Transverse colon (tissue), 4 donors: ENCODE measurements at regions not wholly inside any gene's neighbourhood (a gene's known extent, or its start where the extent isn't known, plus 50 kb on each side); places are given as distances from the start of the nearest gene placed in this dataset.

Experiments used
- DNase-seq: peaks from one replicate; pipeline ENCODE4 v3.0.0-alpha.2; 2019
- H3K27ac ChIP-seq, 4 donors: fragments of 200-600 bp; sonication (generic); 2 replicates each; pipeline ENCODE4 v1.5.1; 2016 to 2018; ENCODE audit warnings: inconsistent platforms in 4 of 4
- H3K27me3 ChIP-seq: fragments of 200-600 bp; sonication (generic); 2 replicates; pipeline ENCODE4 v1.5.1; 2017; ENCODE audit warnings: inconsistent platforms
- H3K36me3 ChIP-seq, 4 donors: fragments of 200-600 bp; sonication (generic); 2 replicates each; pipeline ENCODE4 v1.5.1; 2017 to 2019; ENCODE audit warnings: inconsistent platforms in 4 of 4
- H3K4me1 ChIP-seq, 4 donors: fragments of 200-600 bp; sonication (generic); 2 replicates each; pipeline ENCODE4 v1.5.1; 2017 to 2020; ENCODE audit warnings: inconsistent platforms in 4 of 4
- H3K4me3 ChIP-seq, 4 donors: fragments of 200-600 bp; sonication (generic); 1 replicate in 1 of 4; 2 replicates in 3 of 4; pipeline versions ENCODE4 v1.5.1 to v1.6.1; 2017 to 2019; ENCODE audit warnings: inconsistent platforms in 4 of 4
- H3K9me3 ChIP-seq, 2 donors: fragments of 200-600 bp; sonication (generic); 2 replicates each; pipeline ENCODE4 v1.5.1; 2017 to 2019; ENCODE audit warnings: inconsistent platforms in 2 of 2
- CTCF ChIP-seq, 5 experiments: fragments of 200-600 bp in 3 of 5; fragments of 450-650 bp in 2 of 5; sonication (generic) in 3 of 5; IDR thresholded peaks; 1 replicate in 2 of 5; 2 replicates in 3 of 5; pipeline ENCODE4 v1.5.1; 2016 to 2017; ENCODE audit warnings: antibody characterized with exemption in 5 of 5, inconsistent platforms in 3 of 5, mild to moderate bottlenecking in 2 of 5, moderate library complexity in 1 of 5
- EP300 ChIP-seq: sonication (generic); formaldehyde crosslinking; IDR thresholded peaks from one replicate; pipeline ENCODE4 v1.6.1; 2017; ENCODE audit warnings: antibody characterized with exemption, low read depth
- POLR2A ChIP-seq: fragments of 450-650 bp; IDR thresholded peaks from one replicate; pipeline ENCODE4 v1.6.1; 2016; ENCODE audit warnings: antibody characterized with exemption, mild to moderate bottlenecking, moderate library complexity
- POLR2AphosphoS5 ChIP-seq, 3 donors: sonication (generic); formaldehyde crosslinking; IDR thresholded peaks; one replicate each; pipeline ENCODE4 v1.6.1; 2016; ENCODE audit warnings: antibody characterized with exemption in 3 of 3
- WGBS, 2 donors: methylation state at CpG; one replicate each; pipeline ENCODE4 v1.1.5; 2018; ENCODE audit warnings: low coverage in 1 of 2; 5-methylcytosine and 5-hydroxymethylcytosine counted together
- in situ Hi-C, 4 donors: fragments of 200-750 bp; cut with MboI; loops; one replicate each; pipeline versions ENCODE4 v1.15.0 to v1.15.1; 2017; ENCODE audit warnings: low sequenced_read_pairs in 3 of 4, low pct_ligation_motif_present in 1 of 4, low pct_unique_long_range_greater_than_20kb in 1 of 4
- intact Hi-C: fragments of 100-400 bp; cut with DNase I; formaldehyde crosslinking; loops from one replicate; pipeline ENCODE4 v1.15.1; 2023; ENCODE audit warnings: low total_unique reads

DNA sequence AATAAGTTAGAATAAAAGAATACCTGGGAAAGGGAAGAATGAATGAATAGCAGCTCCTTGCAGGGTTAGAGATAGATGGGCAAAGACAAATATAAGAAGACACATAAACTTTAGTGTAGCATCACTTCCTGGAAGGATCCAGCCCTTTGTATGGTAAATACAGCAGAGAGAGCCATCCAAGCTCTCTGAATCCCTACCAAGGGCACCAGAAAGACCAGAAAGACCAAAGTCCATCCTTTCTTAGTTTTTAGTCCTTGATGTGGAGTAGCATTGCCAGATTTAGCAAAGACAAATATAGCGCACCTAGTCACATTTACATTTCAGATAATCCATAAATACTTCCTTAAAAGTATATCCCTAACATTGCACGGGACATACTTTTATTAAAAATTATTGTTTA is 56.1 kb upstream of the C9orf72 start:
- Histone ChIP-seq H3K4me3 (no peak overlapping the region), H3K36me3 (no peaks in the 10 kb centered on the region), H3K4me1 (peaks cover 0 to 23% (median 1%) of the 10 kb centered on the region in 4 donors), H3K9me3 (no peaks in the 10 kb centered on the region), H3K27ac (no peak overlapping the region), H3K27me3 (no peaks in the 10 kb centered on the region)
- intact Hi-C loops, result no loop called here
- no peak for DNase-seq
- in situ Hi-C loops, result no loop called here
- no peak for TF ChIP-seq EP300
- no peak for TF ChIP-seq CTCF (IDR thresholded peaks at IDR 0.05)
- TF ChIP-seq POLR2A, result no peak
- TF ChIP-seq POLR2AphosphoS5 (IDR thresholded peaks at IDR 0.05), result no peak
- WGBS, 2 donors, result 45 to 89% methylated on average over 2 of the region's 2 CpGs

- intact Hi-C loops (no loop called here), in situ Hi-C loops (no loop called here)
- no peak for TF ChIP-seq POLR2AphosphoS5 (IDR thresholded peaks at IDR 0.05)
- TF ChIP-seq POLR2A, result no peak
- WGBS, 2 donors, result 80 to 89% methylated on average over 1 to 6 of the region's 6 CpGs
- Histone ChIP-seq H3K4me1 (peaks cover 0 to 7% (median 0%) of the 10 kb centered on the region in 4 donors), H3K4me3 (no peak overlapping the region), H3K36me3 (no peaks in the 10 kb centered on the region), H3K27ac (no peak overlapping the region), H3K9me3 (no peaks in the 10 kb centered on the region), H3K27me3 (no peaks in the 10 kb centered on the region)
- DNase-seq, result no peak
Measured at GRCh38 chr9:27632254-27632653, 59.0 kb upstream of the C9orf72 start.

- DNase-seq, result no peak
- H3K4me1 ChIP-seq, result peaks cover 0 to 6% (median 0%) of the 10 kb centered on the region in 4 donors
- 43 to 46% methylated on average over 4 of the region's 4 CpGs for WGBS, 2 donors
- no peak for TF ChIP-seq EP300
- TF ChIP-seq CTCF (IDR thresholded peaks at IDR 0.05), result no peak
- no peak for TF ChIP-seq POLR2AphosphoS5 (IDR thresholded peaks at IDR 0.05)
- TF ChIP-seq POLR2A, result no peak
- in situ Hi-C loops (no loop called here), intact Hi-C loops (no loop called here)
- no peaks in the 10 kb centered on the region for H3K9me3 ChIP-seq
- H3K27ac ChIP-seq, result no peak overlapping the region
- no peak overlapping the region for H3K4me3 ChIP-seq
- H3K27me3 ChIP-seq, result no peaks in the 10 kb centered on the region
- no peaks in the 10 kb centered on the region for H3K36me3 ChIP-seq
Measured at GRCh38 chr9:27633764-27634163, 60.5 kb upstream of the C9orf72 start.

- Histone ChIP-seq H3K27me3 (no peaks in the 10 kb centered on the region), H3K4me1 (peaks cover 0 to 6% (median 0%) of the 10 kb centered on the region in 4 donors), H3K27ac (no peak overlapping the region), H3K36me3 (no peaks in the 10 kb centered on the region), H3K9me3 (no peaks in the 10 kb centered on the region), H3K4me3 (no peak overlapping the region)
- intact Hi-C loops, result no loop called here
- DNase-seq, result no peak
- WGBS, 2 donors, result 68 to 78% methylated on average over 1 to 2 of the region's 2 CpGs
- TF ChIP-seq POLR2AphosphoS5 (IDR thresholded peaks at IDR 0.05) (no peak), EP300 (no peak), POLR2A (no peak), CTCF (IDR thresholded peaks at IDR 0.05) (no peak)
- in situ Hi-C loops, result no loop called here
Measured at GRCh38 chr9:27634879-27635278, 61.6 kb upstream of the C9orf72 start.

- H3K9me3 ChIP-seq, result no peaks in the 10 kb centered on the region
- no peak for TF ChIP-seq CTCF (IDR thresholded peaks at IDR 0.05)
- no peak for TF ChIP-seq POLR2A
- TF ChIP-seq POLR2AphosphoS5 (IDR thresholded peaks at IDR 0.05), result no peak
- no peak for TF ChIP-seq EP300
- no peak for DNase-seq
- WGBS, 2 donors, result 78 to 79% methylated on average over 5 to 6 of the region's 6 CpGs
- no peaks in the 10 kb centered on the region for H3K27me3 ChIP-seq
- H3K36me3 ChIP-seq, result no peaks in the 10 kb centered on the region
- in situ Hi-C loops (no loop called here), intact Hi-C loops (no loop called here)
- peaks cover 0 to 6% (median 0%) of the 10 kb centered on the region in 4 donors for H3K4me1 ChIP-seq
- H3K4me3 ChIP-seq, result no peak overlapping the region
- no peak overlapping the region for H3K27ac ChIP-seq
Measured at GRCh38 chr9:27638716-27639115, 65.4 kb upstream of the C9orf72 start.
